ENCODE measurements at regions not wholly inside any gene's neighbourhood (a gene's known extent, or its start where the extent isn't known, plus 50 kb on each side); places are given as distances from the start of the nearest gene placed in this dataset.

DNA sequence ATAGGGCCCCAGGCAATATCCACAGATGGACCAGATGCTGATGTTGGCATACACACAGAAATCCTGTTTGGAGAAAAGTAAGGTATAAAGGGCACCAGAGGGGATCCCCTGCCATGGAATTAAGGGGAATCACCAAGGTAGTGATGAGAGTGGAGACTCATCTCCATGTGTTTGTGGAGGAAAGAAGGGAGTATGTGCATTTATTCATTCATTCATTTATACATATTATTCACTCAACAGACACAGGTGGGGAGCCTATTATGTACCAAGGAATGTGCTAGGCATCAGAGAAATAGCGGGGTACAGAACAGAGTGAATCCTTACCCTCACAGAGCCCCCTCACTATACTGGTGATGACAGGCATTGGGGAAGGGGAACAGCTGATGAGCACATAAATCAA, 116.8 kb upstream of the IL12B start:
- peaks cover 1% of the 10 kb centered on the region for H3K4me1 ChIP-seq (ENCODE audit: control insufficient read depth, insufficient read depth, low read length)

DNA sequence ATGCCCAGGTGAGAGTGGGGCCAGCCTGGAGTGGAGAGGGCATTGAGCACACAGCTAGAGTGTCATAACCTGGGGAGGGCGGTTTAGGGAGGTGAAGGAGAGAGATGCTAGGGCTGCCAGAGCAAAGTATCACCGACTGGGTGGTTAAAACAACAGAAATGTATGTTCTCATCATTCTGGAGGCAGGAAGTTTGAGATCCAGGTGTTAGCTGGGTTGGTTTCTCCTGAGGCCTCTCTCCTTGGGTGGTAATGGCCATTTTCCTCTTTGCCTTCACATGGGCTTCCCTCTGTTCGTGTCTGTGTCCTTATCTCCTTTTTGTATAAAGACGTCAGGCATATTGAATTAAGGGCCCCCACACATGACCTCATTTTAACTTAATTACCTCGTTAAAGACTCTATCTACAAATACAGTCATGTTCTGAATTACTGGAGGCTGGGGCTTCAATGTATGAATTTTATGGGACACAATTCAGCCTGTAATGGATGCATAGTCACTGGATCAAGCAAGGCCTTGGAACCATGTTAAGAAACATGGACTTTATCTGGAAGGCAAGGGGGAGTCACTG, 118.6 kb upstream of the IL12B start:
- H3K27me3 ChIP-seq (ENCODE audit: control insufficient read depth, insufficient read depth, low read length) = no peaks in the 10 kb centered on the region
- H3K4me1 ChIP-seq (ENCODE audit: control insufficient read depth, insufficient read depth, low read length) = peaks cover 5% of the 10 kb centered on the region

More for the DNA sequence above, 116.8 kb upstream of the IL12B start:
- H3K9ac ChIP-seq (ENCODE audit: low read length) = no peak overlapping the region
- no peaks in the 10 kb centered on the region for H3K36me3 ChIP-seq (ENCODE audit: control insufficient read depth, insufficient read depth, low read length)
- H3K9me3 ChIP-seq (ENCODE audit: control insufficient read depth, low read length) = no peaks in the 10 kb centered on the region
- no peaks in the 10 kb centered on the region for H3K27me3 ChIP-seq (ENCODE audit: control insufficient read depth, insufficient read depth, low read length)
- no peak overlapping the region for H3K4me3 ChIP-seq (ENCODE audit: low read length)

DNA sequence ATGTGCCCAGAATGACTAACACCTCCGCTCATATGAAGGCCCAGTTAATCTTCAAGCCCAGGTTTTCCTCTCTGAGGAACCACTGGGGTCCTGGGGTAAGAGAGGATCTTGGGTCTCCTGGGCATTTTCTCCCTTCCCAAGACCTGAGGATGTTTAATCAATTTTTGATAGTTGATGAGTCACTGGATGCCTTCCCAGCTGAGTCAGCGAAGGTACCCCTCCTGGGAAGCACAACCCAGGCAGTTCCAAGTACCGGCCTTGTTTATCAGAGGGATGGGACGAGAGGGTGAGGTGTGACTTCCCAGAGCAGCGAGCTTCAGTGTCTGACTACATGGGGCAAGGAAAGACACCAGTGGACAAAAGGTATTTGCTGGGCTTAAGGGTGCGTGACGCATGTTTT, 119.6 kb upstream of the IL12B start:
- H3K27me3 ChIP-seq (ENCODE audit: control insufficient read depth, insufficient read depth, low read length) = no peaks in the 10 kb centered on the region
- no peak overlapping the region for H3K4me3 ChIP-seq (ENCODE audit: low read length)
- no peak overlapping the region for H3K9ac ChIP-seq (ENCODE audit: low read length)
- peaks cover 5% of the 10 kb centered on the region for H3K4me1 ChIP-seq (ENCODE audit: control insufficient read depth, insufficient read depth, low read length)
- H3K9me3 ChIP-seq (ENCODE audit: control insufficient read depth, low read length) = no peaks in the 10 kb centered on the region
- H3K36me3 ChIP-seq (ENCODE audit: control insufficient read depth, insufficient read depth, low read length) = no peaks in the 10 kb centered on the region

More for the DNA sequence above, 118.6 kb upstream of the IL12B start:
- no peak overlapping the region for H3K4me3 ChIP-seq (ENCODE audit: low read length)
- no peak overlapping the region for H3K9ac ChIP-seq (ENCODE audit: low read length)
- no peaks in the 10 kb centered on the region for H3K36me3 ChIP-seq (ENCODE audit: control insufficient read depth, insufficient read depth, low read length)
- H3K9me3 ChIP-seq (ENCODE audit: control insufficient read depth, low read length) = no peaks in the 10 kb centered on the region

DNA sequence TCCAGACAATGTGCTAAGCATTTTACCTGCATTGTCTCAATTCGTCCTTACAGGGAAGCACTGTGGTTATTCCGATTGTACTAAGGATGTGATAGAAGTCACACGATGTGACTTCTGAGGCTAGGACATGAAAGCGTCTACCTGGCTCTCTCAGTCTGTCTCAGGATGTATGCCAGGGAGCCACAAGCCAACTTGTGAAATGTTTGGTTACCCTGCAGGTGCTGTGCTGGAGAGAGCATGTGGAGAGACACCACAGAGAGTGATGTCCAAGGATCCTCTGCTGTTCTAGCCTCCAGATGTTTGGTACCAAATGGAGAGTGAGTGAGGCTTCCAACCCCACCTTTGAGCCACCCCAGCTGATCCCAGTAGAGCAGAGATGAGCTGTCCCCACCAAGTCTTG, 120.1 kb upstream of the IL12B start:
- no peaks in the 10 kb centered on the region for H3K9me3 ChIP-seq (ENCODE audit: control insufficient read depth, low read length)
- peaks cover 5% of the 10 kb centered on the region for H3K4me1 ChIP-seq (ENCODE audit: control insufficient read depth, insufficient read depth, low read length)
- H3K36me3 ChIP-seq (ENCODE audit: control insufficient read depth, insufficient read depth, low read length) = no peaks in the 10 kb centered on the region
- no peaks in the 10 kb centered on the region for H3K27me3 ChIP-seq (ENCODE audit: control insufficient read depth, insufficient read depth, low read length)
- H3K4me3 ChIP-seq (ENCODE audit: low read length) = no peak overlapping the region
- no peak overlapping the region for H3K9ac ChIP-seq (ENCODE audit: low read length)

DNA sequence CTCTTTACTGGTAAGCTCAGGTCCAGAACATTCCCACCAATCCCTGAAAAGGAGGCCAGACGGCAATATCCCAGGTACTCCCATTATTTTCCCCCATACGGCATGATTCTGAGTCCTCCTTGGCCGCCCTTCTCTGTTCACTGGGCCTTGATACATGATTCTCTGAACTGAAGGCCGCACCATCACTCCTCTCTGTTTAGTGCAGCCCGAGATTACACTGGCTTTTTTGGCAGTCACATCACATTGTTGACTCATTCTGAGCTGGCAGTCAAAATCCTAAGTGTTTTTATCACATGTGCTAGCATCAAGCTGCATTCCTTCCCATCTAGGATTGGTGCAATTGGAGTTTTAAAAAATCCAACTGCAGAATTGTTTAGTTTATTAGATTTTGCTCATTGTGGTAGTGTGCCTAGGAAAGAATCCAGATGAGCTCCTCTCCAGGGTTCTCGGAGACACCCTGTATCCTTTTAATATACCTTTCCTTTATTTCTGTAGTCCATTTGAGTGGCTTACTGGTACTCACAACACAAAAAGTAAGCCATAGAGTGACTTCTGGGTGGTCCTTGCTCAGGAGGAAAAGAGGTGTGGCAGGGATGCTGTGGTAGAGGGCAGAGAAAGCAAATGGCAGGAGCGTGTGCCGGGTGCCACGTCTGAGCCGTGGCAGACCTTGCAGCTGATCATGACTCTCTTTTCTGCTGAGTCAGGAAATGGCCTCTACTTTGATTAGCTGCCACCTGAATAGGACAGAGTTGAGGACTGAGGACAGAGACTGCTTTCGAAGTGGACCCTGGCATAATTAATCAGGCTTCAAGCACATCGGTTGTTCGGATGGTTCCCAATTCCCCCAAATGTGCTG, 121.1 kb upstream of the IL12B start:
- Histone ChIP-seq H3K4me1 (ENCODE audit: control insufficient read depth, insufficient read depth, low read length) (peaks cover 5% of the 10 kb centered on the region), H3K36me3 (ENCODE audit: control insufficient read depth, insufficient read depth, low read length) (no peaks in the 10 kb centered on the region), H3K9me3 (ENCODE audit: control insufficient read depth, low read length) (no peaks in the 10 kb centered on the region), H3K27me3 (ENCODE audit: control insufficient read depth, insufficient read depth, low read length) (no peaks in the 10 kb centered on the region), H3K9ac (ENCODE audit: low read length) (no peak overlapping the region), H3K4me3 (ENCODE audit: low read length) (no peak overlapping the region)

DNA sequence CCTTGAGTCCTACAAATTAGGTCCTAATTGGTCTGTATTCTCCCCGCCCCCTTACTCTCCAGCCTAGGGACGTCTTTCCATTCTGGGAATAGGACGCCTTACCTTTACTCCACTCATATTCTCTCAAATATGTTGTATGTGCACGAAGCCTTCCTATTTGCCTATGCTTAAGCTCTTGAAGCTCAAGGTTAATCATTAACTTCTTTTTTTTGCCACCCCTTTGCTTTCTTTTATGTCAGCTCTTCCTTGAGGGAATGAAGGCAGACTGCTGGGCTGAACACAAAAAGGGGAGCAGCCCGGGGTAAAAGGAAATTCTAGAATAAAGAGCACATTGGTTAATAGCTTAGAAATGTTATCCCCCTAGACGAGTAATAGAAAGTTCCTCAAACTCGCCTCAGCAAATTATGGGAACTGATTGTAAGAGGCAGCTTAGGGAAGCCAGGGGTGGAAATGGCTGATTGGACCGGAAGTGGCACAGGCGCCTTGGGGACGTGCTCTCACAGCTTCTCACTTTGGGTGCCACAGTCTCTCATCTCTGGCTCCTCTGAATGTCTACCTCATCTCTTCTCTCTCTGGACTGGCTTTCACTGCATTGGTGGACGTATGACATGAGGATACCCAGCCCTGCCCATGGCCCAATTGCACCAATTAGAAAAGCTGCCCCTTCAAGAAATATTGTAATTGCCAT, 122.3 kb upstream of the IL12B start:
- Histone ChIP-seq H3K4me3 (ENCODE audit: low read length) (no peak overlapping the region), H3K27me3 (ENCODE audit: control insufficient read depth, insufficient read depth, low read length) (no peaks in the 10 kb centered on the region), H3K9me3 (ENCODE audit: control insufficient read depth, low read length) (no peaks in the 10 kb centered on the region), H3K9ac (ENCODE audit: low read length) (no peak overlapping the region), H3K4me1 (ENCODE audit: control insufficient read depth, insufficient read depth, low read length) (peaks cover 5% of the 10 kb centered on the region), H3K36me3 (ENCODE audit: control insufficient read depth, insufficient read depth, low read length) (no peaks in the 10 kb centered on the region)

DNA sequence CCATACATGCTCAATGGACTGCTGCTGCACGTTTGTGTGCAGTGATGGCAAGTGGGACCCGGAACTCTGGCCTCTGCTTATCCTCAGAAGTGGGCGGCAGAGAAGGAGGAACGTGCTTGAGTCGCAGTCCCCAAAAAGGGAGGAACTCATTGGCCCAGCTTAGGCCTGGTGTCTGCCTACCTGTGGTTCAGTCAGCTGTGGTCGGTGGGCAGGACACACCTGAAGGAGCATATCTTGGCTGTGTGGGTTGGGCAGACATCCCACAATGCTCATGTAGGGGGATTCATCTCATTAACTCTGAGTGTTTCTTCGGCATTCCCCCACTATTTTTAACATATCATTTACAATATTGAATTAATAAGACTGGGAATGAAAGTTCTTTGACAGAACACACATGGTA, 122.9 kb upstream of the IL12B start:
- peaks cover 5% of the 10 kb centered on the region for H3K4me1 ChIP-seq (ENCODE audit: control insufficient read depth, insufficient read depth, low read length)
- no peaks in the 10 kb centered on the region for H3K27me3 ChIP-seq (ENCODE audit: control insufficient read depth, insufficient read depth, low read length)
- no peak overlapping the region for H3K4me3 ChIP-seq (ENCODE audit: low read length)
- no peak overlapping the region for H3K9ac ChIP-seq (ENCODE audit: low read length)
- H3K9me3 ChIP-seq (ENCODE audit: control insufficient read depth, low read length) = no peaks in the 10 kb centered on the region
- no peaks in the 10 kb centered on the region for H3K36me3 ChIP-seq (ENCODE audit: control insufficient read depth, insufficient read depth, low read length)

DNA sequence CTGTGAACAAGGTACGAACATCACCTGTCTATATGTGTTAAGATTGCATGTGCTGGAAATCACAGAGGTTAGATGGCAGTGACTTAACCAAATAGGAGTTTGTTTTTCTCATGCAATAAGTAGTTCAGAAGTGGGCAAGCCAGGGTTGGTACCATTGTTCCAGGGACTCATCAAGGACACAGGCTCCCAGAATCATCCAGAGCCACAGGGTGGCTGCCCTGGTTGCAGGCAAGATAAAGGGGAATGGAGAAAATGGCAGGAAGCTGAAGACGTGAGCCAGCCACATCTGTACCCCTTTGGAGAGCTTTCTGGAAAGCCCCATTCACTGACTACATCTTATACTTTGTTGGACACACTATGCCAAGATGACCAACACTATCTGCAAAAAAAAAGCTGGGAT, 126.0 kb upstream of the IL12B start:
- H3K4me3 ChIP-seq (ENCODE audit: low read length) = no peak overlapping the region
- no peak overlapping the region for H3K9ac ChIP-seq (ENCODE audit: low read length)
- peaks cover 5% of the 10 kb centered on the region for H3K4me1 ChIP-seq (ENCODE audit: control insufficient read depth, insufficient read depth, low read length)
- H3K9me3 ChIP-seq (ENCODE audit: control insufficient read depth, low read length) = no peaks in the 10 kb centered on the region
- H3K36me3 ChIP-seq (ENCODE audit: control insufficient read depth, insufficient read depth, low read length) = no peaks in the 10 kb centered on the region
- H3K27me3 ChIP-seq (ENCODE audit: control insufficient read depth, insufficient read depth, low read length) = no peaks in the 10 kb centered on the region

DNA sequence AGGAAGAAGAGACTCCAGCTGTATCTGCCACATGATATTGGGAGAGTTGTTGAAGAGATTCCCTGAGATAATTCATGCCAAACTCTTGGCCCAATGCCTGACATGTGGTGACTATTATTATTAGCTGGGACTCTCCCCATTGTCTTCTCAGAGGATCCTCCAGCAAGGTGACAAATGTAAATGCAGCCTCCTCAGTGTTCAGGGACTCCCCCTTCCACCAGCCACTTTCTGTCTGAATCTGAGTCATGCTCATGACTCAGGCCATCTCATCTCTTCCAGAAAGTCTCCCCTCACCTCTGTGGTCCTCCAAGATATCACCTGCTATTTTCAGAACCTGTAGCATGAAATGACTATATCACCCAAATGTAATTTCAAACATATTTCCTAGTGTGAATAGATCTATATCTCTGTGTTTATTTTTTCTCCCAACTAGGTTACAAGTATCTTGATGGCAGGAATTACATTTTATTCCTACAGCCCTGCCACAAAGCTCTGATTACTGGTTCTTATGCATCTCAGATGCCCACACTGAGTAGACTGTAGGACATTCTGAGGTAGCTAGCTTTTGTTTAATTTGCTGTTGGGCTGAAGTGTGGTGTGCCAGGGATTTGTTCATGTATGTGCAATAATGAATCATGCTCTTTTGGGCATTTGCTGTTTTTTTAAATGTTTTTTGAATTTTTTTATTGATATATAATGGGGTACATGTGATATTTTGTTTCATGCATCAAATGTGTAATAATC, 126.6 kb upstream of the IL12B start:
- Histone ChIP-seq H3K4me3 (ENCODE audit: low read length) (no peak overlapping the region), H3K27me3 (ENCODE audit: control insufficient read depth, insufficient read depth, low read length) (no peaks in the 10 kb centered on the region), H3K9ac (ENCODE audit: low read length) (no peak overlapping the region), H3K36me3 (ENCODE audit: control insufficient read depth, insufficient read depth, low read length) (no peaks in the 10 kb centered on the region), H3K9me3 (ENCODE audit: control insufficient read depth, low read length) (no peaks in the 10 kb centered on the region), H3K4me1 (ENCODE audit: control insufficient read depth, insufficient read depth, low read length) (peaks cover 5% of the 10 kb centered on the region)

DNA sequence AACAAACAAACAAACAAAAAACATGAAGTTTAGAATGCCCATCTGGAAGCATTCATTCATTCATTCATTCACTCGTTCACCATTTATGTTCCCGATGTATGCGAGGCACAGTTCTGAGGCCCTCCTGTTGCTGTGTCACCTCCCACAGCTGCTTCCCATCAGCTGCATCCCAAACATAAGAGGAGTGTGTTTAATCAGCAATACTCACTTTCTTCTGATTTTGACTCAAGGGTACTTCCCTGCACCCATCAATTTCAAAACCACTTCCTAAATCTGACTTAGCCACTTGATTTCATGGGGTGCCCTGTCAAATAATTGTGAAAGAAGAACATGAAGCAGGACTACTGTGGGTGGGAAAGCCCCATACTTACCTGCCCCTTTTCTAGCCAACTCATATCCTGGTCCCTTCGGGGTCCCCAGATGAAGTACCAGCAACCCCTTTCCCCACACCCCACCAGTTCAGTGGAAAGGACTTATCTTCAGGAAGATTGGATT, 128.0 kb upstream of the IL12B start:
- Histone ChIP-seq H3K4me1 (ENCODE audit: control insufficient read depth, insufficient read depth, low read length) (no peaks in the 10 kb centered on the region), H3K36me3 (ENCODE audit: control insufficient read depth, insufficient read depth, low read length) (no peaks in the 10 kb centered on the region), H3K9ac (ENCODE audit: low read length) (no peak overlapping the region), H3K9me3 (ENCODE audit: control insufficient read depth, low read length) (no peaks in the 10 kb centered on the region), H3K4me3 (ENCODE audit: low read length) (no peak overlapping the region), H3K27me3 (ENCODE audit: control insufficient read depth, insufficient read depth, low read length) (no peaks in the 10 kb centered on the region)

DNA sequence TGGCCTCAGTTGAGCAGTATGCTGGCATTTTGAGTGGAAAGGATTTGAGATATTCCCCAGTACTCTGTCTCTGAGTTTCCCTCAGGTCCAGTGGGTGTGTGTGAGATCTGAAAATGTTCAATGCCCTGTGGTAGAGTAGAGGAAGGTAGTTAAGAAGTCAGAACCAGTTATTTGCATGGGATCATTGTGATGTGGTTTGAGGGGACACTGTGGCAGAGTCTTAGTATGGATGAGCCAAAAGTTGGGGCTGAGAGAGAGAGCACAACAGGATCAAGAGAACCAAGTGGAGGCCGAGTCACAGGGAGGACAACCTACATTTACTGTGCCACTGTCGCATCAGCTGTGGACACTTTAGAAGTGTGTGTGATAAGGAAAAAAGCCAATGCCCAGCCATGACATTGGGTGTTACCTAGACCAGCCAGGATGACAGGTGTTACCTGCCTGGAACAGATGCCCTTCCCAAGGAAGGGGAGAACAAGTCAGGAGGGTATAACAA, 128.9 kb upstream of the IL12B start:
- no peaks in the 10 kb centered on the region for H3K36me3 ChIP-seq (ENCODE audit: control insufficient read depth, insufficient read depth, low read length)
- no peaks in the 10 kb centered on the region for H3K9me3 ChIP-seq (ENCODE audit: control insufficient read depth, low read length)
- H3K9ac ChIP-seq (ENCODE audit: low read length) = no peak overlapping the region
- no peaks in the 10 kb centered on the region for H3K4me1 ChIP-seq (ENCODE audit: control insufficient read depth, insufficient read depth, low read length)
- H3K4me3 ChIP-seq (ENCODE audit: low read length) = no peak overlapping the region
- no peaks in the 10 kb centered on the region for H3K27me3 ChIP-seq (ENCODE audit: control insufficient read depth, insufficient read depth, low read length)

Data from mucosa of stomach (tissue), 1 donor.